ENCODE measurements at regions not wholly inside any gene's neighbourhood (a gene's known extent, or its start where the extent isn't known, plus 50 kb on each side); places are given as distances from the start of the nearest gene placed in this dataset.

- TF ChIP-seq, protein P1, sequence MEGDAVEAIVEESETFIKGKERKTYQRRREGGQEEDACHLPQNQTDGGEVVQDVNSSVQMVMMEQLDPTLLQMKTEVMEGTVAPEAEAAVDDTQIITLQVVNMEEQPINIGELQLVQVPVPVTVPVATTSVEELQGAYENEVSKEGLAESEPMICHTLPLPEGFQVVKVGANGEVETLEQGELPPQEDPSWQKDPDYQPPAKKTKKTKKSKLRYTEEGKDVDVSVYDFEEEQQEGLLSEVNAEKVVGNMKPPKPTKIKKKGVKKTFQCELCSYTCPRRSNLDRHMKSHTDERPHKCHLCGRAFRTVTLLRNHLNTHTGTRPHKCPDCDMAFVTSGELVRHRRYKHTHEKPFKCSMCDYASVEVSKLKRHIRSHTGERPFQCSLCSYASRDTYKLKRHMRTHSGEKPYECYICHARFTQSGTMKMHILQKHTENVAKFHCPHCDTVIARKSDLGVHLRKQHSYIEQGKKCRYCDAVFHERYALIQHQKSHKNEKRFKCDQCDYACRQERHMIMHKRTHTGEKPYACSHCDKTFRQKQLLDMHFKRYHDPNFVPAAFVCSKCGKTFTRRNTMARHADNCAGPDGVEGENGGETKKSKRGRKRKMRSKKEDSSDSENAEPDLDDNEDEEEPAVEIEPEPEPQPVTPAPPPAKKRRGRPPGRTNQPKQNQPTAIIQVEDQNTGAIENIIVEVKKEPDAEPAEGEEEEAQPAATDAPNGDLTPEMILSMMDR (IDR thresholded peaks at IDR 0.05) = no peak
- TF ChIP-seq EZH2 (IDR thresholded peaks at IDR 0.05; ENCODE audit: borderline replicate concordance, insufficient read depth, low read depth, low read length, poor library complexity, severe bottlenecking) = no peak
These were observed 89.0 kb upstream of the NIPBL start for GRCh38 chr5:36787365-36788093.

Data from B cell (primary cell).